ENCODE measurements at regions not wholly inside any gene's neighbourhood (a gene's known extent, or its start where the extent isn't known, plus 50 kb on each side); places are given as distances from the start of the nearest gene placed in this dataset.

DNA sequence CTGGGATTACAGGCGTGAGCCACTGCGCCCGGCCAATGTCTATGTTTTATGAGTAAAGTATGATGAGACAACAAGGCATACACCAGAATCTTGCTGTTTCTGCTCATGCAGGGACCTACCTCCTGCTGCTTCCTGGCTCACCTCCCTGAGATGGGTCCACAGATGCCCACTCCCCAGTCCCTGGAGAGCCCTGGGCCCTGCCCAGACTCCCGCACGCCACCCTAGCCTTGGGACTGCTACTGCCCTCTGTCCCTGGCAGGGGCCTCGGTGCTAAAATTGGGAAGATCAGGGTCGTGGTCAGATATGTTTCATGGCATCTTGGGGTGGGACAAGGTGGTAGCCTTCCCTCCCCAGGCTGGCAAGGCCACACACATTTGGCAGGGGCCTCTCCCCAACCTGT lies 84.3 kb upstream of the BCOR start:
- intact Hi-C loops (cut with micrococcal nuclease; ENCODE audit: unreplicated experiment): no loop called here
- no peak for TF ChIP-seq BHLHE40 (IDR thresholded peaks at IDR 0.05; ENCODE audit: low read length)
- TF ChIP-seq RFX1 (IDR thresholded peaks at IDR 0.05): no peak
- TF ChIP-seq IKZF1 (IDR thresholded peaks at IDR 0.05): no peak
- TF ChIP-seq, protein P1, sequence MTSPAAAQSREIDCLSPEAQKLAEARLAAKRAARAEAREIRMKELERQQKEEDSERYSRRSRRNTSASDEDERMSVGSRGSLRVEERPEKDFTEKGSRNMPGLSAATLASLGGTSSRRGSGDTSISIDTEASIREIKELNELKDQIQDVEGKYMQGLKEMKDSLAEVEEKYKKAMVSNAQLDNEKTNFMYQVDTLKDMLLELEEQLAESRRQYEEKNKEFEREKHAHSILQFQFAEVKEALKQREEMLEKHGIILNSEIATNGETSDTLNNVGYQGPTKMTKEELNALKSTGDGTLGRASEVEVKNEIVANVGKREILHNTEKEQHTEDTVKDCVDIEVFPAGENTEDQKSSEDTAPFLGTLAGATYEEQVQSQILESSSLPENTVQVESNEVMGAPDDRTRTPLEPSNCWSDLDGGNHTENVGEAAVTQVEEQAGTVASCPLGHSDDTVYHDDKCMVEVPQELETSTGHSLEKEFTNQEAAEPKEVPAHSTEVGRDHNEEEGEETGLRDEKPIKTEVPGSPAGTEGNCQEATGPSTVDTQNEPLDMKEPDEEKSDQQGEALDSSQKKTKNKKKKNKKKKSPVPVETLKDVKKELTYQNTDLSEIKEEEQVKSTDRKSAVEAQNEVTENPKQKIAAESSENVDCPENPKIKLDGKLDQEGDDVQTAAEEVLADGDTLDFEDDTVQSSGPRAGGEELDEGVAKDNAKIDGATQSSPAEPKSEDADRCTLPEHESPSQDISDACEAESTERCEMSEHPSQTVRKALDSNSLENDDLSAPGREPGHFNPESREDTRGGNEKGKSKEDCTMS (CRISPR knock-in tag; conservative IDR thresholded peaks at IDR 0.05): no peak
- no peak for TF ChIP-seq JUN (CRISPR knock-in tag; IDR thresholded peaks at IDR 0.05)
- TF ChIP-seq BRCA1 (CRISPR knock-in tag; IDR thresholded peaks at IDR 0.05): no peak
- no peak for TF ChIP-seq MAF1 (CRISPR knock-in tag; IDR thresholded peaks at IDR 0.05; ENCODE audit: borderline replicate concordance)
- no peak for TF ChIP-seq TARDBP (CRISPR knock-in tag; IDR thresholded peaks at IDR 0.05)
- no peak for TF ChIP-seq HNF4G (IDR thresholded peaks at IDR 0.05; ENCODE audit: borderline replicate concordance, low read depth, low read length)
- TF ChIP-seq HNF4G (CRISPR knock-in tag; IDR thresholded peaks at IDR 0.05; ENCODE audit: borderline replicate concordance, low read depth): no peak
- no peak for TF ChIP-seq JUND (CRISPR knock-in tag; IDR thresholded peaks at IDR 0.05)
- TF ChIP-seq MEIS2 (CRISPR knock-in tag; IDR thresholded peaks at IDR 0.05): no peak
- TF ChIP-seq, protein P2, sequence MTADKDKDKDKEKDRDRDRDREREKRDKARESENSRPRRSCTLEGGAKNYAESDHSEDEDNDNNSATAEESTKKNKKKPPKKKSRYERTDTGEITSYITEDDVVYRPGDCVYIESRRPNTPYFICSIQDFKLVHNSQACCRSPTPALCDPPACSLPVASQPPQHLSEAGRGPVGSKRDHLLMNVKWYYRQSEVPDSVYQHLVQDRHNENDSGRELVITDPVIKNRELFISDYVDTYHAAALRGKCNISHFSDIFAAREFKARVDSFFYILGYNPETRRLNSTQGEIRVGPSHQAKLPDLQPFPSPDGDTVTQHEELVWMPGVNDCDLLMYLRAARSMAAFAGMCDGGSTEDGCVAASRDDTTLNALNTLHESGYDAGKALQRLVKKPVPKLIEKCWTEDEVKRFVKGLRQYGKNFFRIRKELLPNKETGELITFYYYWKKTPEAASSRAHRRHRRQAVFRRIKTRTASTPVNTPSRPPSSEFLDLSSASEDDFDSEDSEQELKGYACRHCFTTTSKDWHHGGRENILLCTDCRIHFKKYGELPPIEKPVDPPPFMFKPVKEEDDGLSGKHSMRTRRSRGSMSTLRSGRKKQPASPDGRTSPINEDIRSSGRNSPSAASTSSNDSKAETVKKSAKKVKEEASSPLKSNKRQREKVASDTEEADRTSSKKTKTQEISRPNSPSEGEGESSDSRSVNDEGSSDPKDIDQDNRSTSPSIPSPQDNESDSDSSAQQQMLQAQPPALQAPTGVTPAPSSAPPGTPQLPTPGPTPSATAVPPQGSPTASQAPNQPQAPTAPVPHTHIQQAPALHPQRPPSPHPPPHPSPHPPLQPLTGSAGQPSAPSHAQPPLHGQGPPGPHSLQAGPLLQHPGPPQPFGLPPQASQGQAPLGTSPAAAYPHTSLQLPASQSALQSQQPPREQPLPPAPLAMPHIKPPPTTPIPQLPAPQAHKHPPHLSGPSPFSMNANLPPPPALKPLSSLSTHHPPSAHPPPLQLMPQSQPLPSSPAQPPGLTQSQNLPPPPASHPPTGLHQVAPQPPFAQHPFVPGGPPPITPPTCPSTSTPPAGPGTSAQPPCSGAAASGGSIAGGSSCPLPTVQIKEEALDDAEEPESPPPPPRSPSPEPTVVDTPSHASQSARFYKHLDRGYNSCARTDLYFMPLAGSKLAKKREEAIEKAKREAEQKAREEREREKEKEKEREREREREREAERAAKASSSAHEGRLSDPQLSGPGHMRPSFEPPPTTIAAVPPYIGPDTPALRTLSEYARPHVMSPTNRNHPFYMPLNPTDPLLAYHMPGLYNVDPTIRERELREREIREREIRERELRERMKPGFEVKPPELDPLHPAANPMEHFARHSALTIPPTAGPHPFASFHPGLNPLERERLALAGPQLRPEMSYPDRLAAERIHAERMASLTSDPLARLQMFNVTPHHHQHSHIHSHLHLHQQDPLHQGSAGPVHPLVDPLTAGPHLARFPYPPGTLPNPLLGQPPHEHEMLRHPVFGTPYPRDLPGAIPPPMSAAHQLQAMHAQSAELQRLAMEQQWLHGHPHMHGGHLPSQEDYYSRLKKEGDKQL (CRISPR knock-in tag; IDR thresholded peaks at IDR 0.05; ENCODE audit: low read depth): no peak
- no peak for TF ChIP-seq CENPX (CRISPR knock-in tag; IDR thresholded peaks at IDR 0.05)
- TF ChIP-seq, protein P3, sequence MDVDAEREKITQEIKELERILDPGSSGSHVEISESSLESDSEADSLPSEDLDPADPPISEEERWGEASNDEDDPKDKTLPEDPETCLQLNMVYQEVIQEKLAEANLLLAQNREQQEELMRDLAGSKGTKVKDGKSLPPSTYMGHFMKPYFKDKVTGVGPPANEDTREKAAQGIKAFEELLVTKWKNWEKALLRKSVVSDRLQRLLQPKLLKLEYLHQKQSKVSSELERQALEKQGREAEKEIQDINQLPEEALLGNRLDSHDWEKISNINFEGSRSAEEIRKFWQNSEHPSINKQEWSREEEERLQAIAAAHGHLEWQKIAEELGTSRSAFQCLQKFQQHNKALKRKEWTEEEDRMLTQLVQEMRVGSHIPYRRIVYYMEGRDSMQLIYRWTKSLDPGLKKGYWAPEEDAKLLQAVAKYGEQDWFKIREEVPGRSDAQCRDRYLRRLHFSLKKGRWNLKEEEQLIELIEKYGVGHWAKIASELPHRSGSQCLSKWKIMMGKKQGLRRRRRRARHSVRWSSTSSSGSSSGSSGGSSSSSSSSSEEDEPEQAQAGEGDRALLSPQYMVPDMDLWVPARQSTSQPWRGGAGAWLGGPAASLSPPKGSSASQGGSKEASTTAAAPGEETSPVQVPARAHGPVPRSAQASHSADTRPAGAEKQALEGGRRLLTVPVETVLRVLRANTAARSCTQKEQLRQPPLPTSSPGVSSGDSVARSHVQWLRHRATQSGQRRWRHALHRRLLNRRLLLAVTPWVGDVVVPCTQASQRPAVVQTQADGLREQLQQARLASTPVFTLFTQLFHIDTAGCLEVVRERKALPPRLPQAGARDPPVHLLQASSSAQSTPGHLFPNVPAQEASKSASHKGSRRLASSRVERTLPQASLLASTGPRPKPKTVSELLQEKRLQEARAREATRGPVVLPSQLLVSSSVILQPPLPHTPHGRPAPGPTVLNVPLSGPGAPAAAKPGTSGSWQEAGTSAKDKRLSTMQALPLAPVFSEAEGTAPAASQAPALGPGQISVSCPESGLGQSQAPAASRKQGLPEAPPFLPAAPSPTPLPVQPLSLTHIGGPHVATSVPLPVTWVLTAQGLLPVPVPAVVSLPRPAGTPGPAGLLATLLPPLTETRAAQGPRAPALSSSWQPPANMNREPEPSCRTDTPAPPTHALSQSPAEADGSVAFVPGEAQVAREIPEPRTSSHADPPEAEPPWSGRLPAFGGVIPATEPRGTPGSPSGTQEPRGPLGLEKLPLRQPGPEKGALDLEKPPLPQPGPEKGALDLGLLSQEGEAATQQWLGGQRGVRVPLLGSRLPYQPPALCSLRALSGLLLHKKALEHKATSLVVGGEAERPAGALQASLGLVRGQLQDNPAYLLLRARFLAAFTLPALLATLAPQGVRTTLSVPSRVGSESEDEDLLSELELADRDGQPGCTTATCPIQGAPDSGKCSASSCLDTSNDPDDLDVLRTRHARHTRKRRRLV (CRISPR knock-in tag; IDR thresholded peaks at IDR 0.05): no peak
- H3K9me3 ChIP-seq (ENCODE audit: low read length): peaks cover 12% of the 10 kb centered on the region; the same call in 1 of the 2 replicates
- DNase-seq (ENCODE audit: low spot score) (no peak), ATAC-seq (no peak), FAIRE-seq (no peak)
- BruUV-seq (replicated peaks): no TSS peak
- in situ Hi-C loops (cut with HindIII; ENCODE audit: extremely low pct_ligation_motif_present, low pct_unique_long_range_greater_than_20kb): no loop called here
- H3K27me3 ChIP-seq (ENCODE audit: control insufficient read depth in 1 of 2, insufficient read depth in 2 of 2, low read length in 2 of 2): no peaks in the 10 kb centered on the region
- ChIA-PET CTCF (ENCODE audit: low intra/inter-chr PET ratio, low total read pairs) (no interaction called here), POLR2A (no interaction called here)
- H3K79me2 ChIP-seq (ENCODE audit: insufficient read depth, low read length): no peaks in the 10 kb centered on the region
- no CpG with 5 or more reads among the region's 7 CpGs for WGBS (ENCODE audit: low lambda C conversion rate)
- H3K4me1 ChIP-seq (ENCODE audit: insufficient read depth, low read length): peaks cover 12% of the 10 kb centered on the region
- H3K9ac ChIP-seq (ENCODE audit: insufficient read depth, low read depth, low read length): no peak overlapping the region
- H3K4me3 ChIP-seq (replicated peaks in 1 of 3; ENCODE audit: insufficient read depth in 1 of 3, low read depth in 2 of 3, low read length in 3 of 3): no peak overlapping the region
- no peak overlapping the region for H3K4me2 ChIP-seq (ENCODE audit: low read depth, low read length)
- no peak overlapping the region for H2AFZ ChIP-seq (ENCODE audit: low read length)
- no peaks in the 10 kb centered on the region for H3K36me3 ChIP-seq (replicated peaks in 1 of 2; ENCODE audit: control insufficient read depth in 1 of 2, insufficient read depth in 2 of 2, low read length in 2 of 2)
- H3K27ac ChIP-seq (ENCODE audit: extremely low read length, insufficient read depth, low read length): no peak overlapping the region
- no peaks in the 10 kb centered on the region for H4K20me1 ChIP-seq (ENCODE audit: insufficient read depth, low read length)

Data from HepG2 (cell line).